ENCODE measurements at regions not wholly inside any gene's neighbourhood (a gene's known extent, or its start where the extent isn't known, plus 50 kb on each side); places are given as distances from the start of the nearest gene placed in this dataset.
"Not testable (repeated sequence)": the region's sequence is repeated elsewhere in the genome, so short reads cannot be mapped to it uniquely, and the experiment has no call there.

GRCh38 chr6:27195547-27195946 lies 52.0 kb upstream of the PRSS16 start:
- DNase-seq = not testable (repeated sequence)

Measured in suppressor macrophage (primary cell).